GM19372 (cell line): ENCODE measurements at regions not wholly inside any gene's neighbourhood (a gene's known extent, or its start where the extent isn't known, plus 50 kb on each side); places are given as distances from the start of the nearest gene placed in this dataset.

Experiments used
- ATAC-seq: cut with Tn5 transposase; IDR thresholded peaks from one replicate; pipeline ENCODE4 v1.9.1; 2021; ENCODE audit warnings: mild to moderate bottlenecking, low read depth, moderate library complexity; ENCODE audit not compliant: unreplicated experiment

- ATAC-seq: no peak
These were observed 742.1 kb upstream of the TENM4 start for GRCh38 chr11:80182901-80183300.

GRCh38 chr11:80173371-80174136 is 732.7 kb upstream of the TENM4 start:
- ATAC-seq: no peak

- no peak for ATAC-seq
These were observed 728.0 kb upstream of the TENM4 start for GRCh38 chr11:80168796-80169195.

GRCh38 chr11:80167766-80168165 is 726.9 kb upstream of the TENM4 start:
- no peak for ATAC-seq

GRCh38 chr11:80165744-80166143 is 724.9 kb upstream of the TENM4 start:
- no peak for ATAC-seq

- no peak for ATAC-seq
These were observed 722.6 kb upstream of the TENM4 start for GRCh38 chr11:80163441-80163840.

- ATAC-seq: no peak
These were observed 722.2 kb upstream of the TENM4 start for GRCh38 chr11:80163011-80163410.

GRCh38 chr11:80162387-80162786 is 721.6 kb upstream of the TENM4 start:
- no peak for ATAC-seq

- ATAC-seq: no peak
These were observed 716.6 kb upstream of the TENM4 start for GRCh38 chr11:80157447-80157846.

- ATAC-seq: no peak
These were observed 715.2 kb upstream of the TENM4 start for GRCh38 chr11:80156062-80156461.

GRCh38 chr11:80155412-80156017 is 714.7 kb upstream of the TENM4 start:
- no peak for ATAC-seq

GRCh38 chr11:80146232-80146631 is 705.4 kb upstream of the TENM4 start:
- no peak for ATAC-seq

GRCh38 chr11:80144897-80145594 is 704.2 kb upstream of the TENM4 start:
- no peak for ATAC-seq

GRCh38 chr11:80136991-80137390 is 696.2 kb upstream of the TENM4 start:
- no peak for ATAC-seq

GRCh38 chr11:80129396-80129795 is 688.6 kb upstream of the TENM4 start:
- ATAC-seq: no peak

GRCh38 chr11:80122211-80122610 is 681.4 kb upstream of the TENM4 start:
- ATAC-seq: no peak

GRCh38 chr11:80118073-80118472 is 677.2 kb upstream of the TENM4 start:
- no peak for ATAC-seq

- ATAC-seq: no peak
These were observed 676.0 kb upstream of the TENM4 start for GRCh38 chr11:80116796-80117195.

GRCh38 chr11:80109652-80110051 is 668.8 kb upstream of the TENM4 start:
- no peak for ATAC-seq

GRCh38 chr11:80109031-80109430 is 668.2 kb upstream of the TENM4 start:
- no peak for ATAC-seq

- no peak for ATAC-seq
These were observed 666.6 kb upstream of the TENM4 start for GRCh38 chr11:80107415-80107814.

GRCh38 chr11:80104191-80104590 is 663.4 kb upstream of the TENM4 start:
- ATAC-seq: no peak
